Activated CD4-positive, alpha-beta T cell treated with anti-CD3 and anti-CD28 coated beads, Interleukin-2, Interleukin-6, amounts not matched to agents 100 ng/mL and 50 ng/mL, durations not matched to agents 16 hours and 8 hours (primary cell): ENCODE measurements at regions not wholly inside any gene's neighbourhood (a gene's known extent, or its start where the extent isn't known, plus 50 kb on each side); places are given as distances from the start of the nearest gene placed in this dataset.
"Not testable (repeated sequence)": the region's sequence is repeated elsewhere in the genome, so short reads cannot be mapped to it uniquely, and the experiment has no call there.

Source experiments
- DNase-seq: peaks from one replicate; pipeline ENCODE4 v3.0.0-alpha.2; 2020

- DNase-seq = not testable (repeated sequence)
Measured at GRCh38 chr18:56438480-56438879, 199.9 kb downstream of the TXNL1 start.

GRCh38 chr18:56436651-56437050, 201.7 kb downstream of the TXNL1 start:
- DNase-seq = no peak

DNA sequence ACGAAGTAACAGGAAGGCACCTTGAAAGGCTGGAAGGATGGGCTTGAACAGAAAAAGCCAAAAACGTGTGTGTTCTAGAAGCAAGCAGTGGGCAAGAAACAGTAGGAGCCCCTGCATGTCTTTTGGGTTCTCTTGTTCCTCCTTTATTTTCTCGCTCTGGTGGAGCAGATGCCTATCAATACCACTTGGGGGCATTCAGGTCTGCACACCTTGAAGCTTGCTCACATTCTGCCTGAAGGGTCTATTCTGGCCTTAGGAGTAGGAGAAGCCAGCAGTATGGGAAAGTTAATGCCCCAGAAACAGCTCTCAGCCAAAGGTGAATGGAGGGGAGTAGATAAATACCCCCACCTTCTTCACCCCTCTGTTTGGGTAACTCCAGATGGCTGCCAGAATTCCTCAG, 204.5 kb downstream of the TXNL1 start:
- DNase-seq = no peak

- no peak for DNase-seq
Measured at GRCh38 chr18:56431551-56431950, 206.8 kb downstream of the TXNL1 start.

DNA sequence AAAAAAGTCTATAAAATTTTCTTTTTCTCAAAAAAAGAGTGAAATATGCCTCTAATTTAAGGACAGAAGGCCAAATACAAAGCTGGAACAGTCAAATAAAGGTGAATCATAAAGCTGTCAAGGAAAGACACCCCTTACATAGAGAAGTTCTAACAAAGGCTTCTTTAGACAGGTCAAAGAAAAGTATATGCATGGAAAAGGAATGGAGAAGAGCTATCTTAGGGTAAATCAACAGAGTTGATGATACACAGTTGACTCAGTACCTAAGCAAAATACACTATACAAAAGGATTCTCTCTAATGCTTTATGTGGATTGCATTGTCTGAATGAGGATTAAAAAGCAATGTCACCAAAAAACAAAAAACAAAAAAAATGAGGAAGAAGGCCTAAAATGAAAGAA, 214.8 kb downstream of the TXNL1 start:
- no peak for DNase-seq

DNA sequence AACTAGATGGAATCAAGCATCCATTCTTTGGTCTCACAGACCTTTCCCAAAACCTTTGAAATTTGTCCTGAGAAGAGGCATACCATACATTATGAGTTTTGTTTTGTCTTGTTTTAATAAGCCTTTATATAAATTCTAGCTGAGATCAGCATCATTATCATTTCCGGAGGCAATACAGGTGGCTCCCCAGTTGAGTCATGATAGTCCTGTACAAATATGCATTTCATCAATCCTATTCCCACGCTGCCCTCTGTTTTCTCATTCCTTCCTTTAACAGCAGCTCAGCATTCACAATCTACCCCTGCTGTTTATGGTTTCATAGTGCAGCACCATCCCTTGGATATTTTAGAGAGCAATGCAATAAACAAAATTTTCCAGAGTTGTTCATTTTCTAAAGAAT, 216.7 kb downstream of the TXNL1 start:
- DNase-seq = no peak

- not testable (repeated sequence) for DNase-seq
Measured at GRCh38 chr18:56420868-56421267, 217.5 kb downstream of the TXNL1 start.

GRCh38 chr18:56414357-56414756, 224.0 kb downstream of the TXNL1 start:
- no peak for DNase-seq

DNA sequence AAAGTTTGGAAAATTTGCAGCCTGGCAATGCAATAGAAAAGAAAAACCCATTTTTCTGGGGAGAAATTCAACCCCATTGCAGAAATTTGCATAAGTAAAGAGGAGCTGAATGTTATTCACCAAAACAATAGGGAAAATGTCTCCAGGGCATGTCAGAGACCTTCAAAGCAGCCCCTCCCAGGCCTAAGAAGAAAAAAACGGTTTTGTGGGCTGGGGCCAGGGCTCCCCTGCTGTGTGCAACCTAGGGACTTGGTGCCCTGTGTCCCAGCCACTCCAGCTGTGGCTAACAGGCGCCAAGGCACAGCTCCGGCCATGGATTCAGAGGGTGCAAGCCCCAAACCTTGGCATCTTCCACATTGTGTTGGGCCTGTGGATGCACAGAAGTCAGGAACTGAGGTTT, 224.5 kb downstream of the TXNL1 start:
- DNase-seq = no peak

- DNase-seq = no peak
Measured at GRCh38 chr18:56412951-56413350, 225.4 kb downstream of the TXNL1 start.

- no peak for DNase-seq
Measured at GRCh38 chr18:56409736-56410135, 228.7 kb downstream of the TXNL1 start.

DNA sequence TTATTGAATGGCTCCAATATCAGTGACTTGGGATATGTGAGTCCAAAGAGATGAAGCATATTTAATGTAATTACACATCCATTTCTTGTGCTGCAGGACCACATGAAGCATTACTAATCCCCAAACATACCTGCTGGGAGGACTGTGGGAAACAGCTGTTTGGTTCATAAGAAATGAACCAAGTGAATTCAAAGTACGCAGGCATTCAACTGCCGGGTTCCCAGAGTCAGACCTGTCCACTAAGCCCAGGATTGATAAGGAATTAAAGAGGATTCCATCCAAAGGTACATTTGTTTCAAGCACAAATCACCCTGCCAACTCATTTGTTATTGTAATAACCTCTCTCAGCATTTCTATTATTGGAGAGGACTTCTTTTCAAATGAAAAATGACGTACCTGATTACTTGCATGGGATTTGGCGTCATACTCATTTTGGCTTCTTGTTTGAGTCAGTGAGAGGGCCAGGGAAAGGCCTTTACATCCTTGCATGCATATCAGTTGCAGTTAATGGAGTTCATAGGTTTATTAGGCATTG, 230.7 kb downstream of the TXNL1 start:
- DNase-seq = no peak

DNA sequence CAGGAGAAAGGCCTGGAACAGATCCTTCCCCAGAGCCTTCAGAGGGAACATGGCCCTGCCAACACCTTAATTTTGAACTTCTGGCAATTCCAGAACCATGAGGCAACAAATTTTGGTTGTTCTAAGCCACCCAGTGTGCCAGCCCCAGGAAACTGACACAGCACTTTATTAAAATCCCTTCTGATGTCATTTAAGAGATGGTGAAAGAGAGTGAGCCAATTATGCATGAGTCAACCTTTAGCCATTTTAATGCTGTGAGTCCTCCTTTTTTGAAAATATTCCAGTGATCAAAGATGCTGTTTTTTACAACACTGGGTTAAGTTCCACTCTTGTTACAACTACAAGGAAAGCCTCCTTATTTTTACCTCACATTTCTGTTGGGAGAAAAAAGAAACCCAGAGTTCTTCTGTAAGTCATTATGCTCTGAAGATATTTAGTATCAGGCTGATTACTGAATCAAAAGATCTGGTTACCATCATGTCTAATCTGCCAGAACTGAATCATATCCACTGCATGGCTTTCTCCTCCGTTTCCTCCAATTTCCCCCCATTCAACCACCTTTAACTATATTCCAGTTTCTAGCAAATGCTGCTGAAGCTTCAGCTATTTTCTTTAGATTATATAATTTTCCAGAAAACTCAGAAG, 235.4 kb downstream of the TXNL1 start:
- no peak for DNase-seq

DNA sequence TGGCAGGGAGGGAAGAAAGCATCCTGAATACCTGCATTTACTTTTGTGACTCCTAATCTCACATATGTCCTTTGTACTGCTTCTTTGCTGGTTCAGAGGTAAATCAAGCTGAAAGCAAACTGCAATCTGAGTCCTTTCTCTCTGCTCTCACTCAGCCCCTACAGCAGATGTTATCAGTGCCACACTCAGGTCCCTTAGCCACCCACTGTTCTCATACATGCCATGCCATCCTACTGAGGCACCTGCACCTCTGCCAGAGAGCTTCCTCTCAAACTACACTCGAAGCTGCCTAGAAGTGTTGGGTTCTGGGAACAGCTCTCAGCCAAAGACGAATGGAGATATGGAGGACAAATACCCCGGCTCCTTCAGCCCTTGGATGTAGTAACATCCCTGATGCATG, 244.5 kb downstream of the TXNL1 start:
- DNase-seq = no peak

DNA sequence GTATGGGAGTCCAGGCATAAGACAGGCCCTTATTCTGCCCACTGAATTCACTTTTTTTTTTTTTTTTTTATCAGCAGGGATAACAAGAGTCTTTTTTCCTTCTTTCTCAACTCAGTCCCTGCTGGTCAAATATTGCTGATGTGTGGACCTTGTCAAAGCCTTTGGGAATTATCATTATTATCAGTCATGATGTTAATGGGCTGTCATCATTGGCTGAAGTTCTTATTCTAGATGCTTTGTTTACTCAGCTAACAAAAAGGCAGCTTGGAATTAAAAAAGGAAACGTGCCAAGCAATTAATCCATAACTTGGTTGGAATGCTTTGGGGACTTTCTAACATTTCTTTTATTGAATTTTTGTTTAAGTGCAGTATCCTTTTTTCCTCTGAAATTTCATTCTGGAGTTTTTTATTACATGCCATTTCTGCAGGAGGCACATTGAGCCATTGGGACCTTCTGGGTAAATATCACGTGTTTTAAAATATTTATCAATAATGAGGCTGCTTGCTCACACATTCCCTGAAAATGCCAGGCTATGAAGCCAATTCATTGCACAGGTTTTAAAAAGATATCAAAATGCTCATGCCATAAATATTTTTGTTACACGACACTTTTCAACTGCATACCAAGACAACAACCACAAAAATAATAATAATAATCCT, 246.3 kb downstream of the TXNL1 start:
- no peak for DNase-seq

- no peak for DNase-seq
Measured at GRCh38 chr18:56390626-56391025, 247.8 kb downstream of the TXNL1 start.

GRCh38 chr18:56389190-56389589, 249.2 kb downstream of the TXNL1 start:
- DNase-seq = no peak

GRCh38 chr18:56388571-56388970, 249.8 kb downstream of the TXNL1 start:
- DNase-seq = no peak

GRCh38 chr18:56386856-56387255, 251.5 kb downstream of the TXNL1 start:
- DNase-seq = no peak

DNA sequence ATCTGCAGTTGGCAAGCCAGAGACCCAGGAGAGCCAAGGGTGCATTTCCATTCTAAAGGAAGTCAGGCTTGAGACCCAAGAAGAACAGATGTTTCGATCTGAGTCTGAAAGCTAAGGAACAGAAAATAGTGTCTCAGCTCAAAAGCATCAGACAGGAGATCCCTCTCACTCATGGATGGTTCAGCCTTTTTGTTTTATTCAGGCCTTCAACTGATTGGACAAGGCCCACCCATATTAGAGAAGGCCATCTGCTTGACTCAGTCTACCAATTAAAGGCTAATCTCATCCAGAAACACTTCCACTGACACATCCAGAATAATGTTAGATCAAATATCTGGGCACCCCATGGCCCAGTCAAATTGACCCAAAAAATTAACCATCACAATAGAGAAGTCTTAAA, 255.0 kb downstream of the TXNL1 start:
- DNase-seq = no peak

- DNase-seq = no peak
Measured at GRCh38 chr18:56382541-56382940, 255.9 kb downstream of the TXNL1 start.

- no peak for DNase-seq
Measured at GRCh38 chr18:56381196-56381595, 257.2 kb downstream of the TXNL1 start.

- no peak for DNase-seq
Measured at GRCh38 chr18:56380685-56381084, 257.7 kb downstream of the TXNL1 start.

GRCh38 chr18:56379256-56379655, 259.1 kb downstream of the TXNL1 start:
- DNase-seq = no peak

DNA sequence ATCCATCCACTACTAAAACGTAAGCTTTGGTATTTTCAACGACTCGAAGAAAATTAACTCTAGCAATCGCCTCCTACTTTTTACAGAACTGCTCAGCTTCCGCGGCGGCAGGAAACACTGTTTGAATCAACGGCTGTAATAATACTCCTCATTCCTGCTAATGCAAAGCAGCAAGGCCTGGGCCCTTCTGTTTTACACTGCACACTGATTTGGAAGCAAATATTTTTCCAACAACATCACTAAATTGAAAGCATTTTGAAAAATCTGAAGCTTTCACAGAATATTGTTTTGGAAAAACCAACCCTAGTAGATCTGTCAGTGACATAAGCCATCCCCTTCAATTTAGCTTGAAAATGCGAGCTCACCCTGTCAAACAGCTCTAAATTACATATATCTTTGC, 261.2 kb downstream of the TXNL1 start:
- no peak for DNase-seq
